ENCODE measurements at regions not wholly inside any gene's neighbourhood (a gene's known extent, or its start where the extent isn't known, plus 50 kb on each side); places are given as distances from the start of the nearest gene placed in this dataset.

GRCh38 chr1:115452600-115453329 is 114.7 kb upstream of the NGF start:
- H3K9me3 ChIP-seq = no peaks in the 10 kb centered on the region
- H3K36me3 ChIP-seq = no peaks in the 10 kb centered on the region
- H3K4me3 ChIP-seq = no peak overlapping the region
- no peak overlapping the region for H3K27ac ChIP-seq
- peaks cover 0 to 17% of the 10 kb centered on the region in 2 donors for H3K4me1 ChIP-seq
- TF ChIP-seq CTCF (IDR thresholded peaks at IDR 0.05) = no peak
- no peak for DNase-seq (ENCODE audit: low spot score)
- no peaks in the 10 kb centered on the region for H3K27me3 ChIP-seq

- Histone ChIP-seq H3K4me1 (peaks cover 0 to 3% of the 10 kb centered on the region in 2 donors), H3K4me3 (no peak overlapping the region), H3K36me3 (no peaks in the 10 kb centered on the region), H3K9me3 (no peaks in the 10 kb centered on the region), H3K27me3 (no peaks in the 10 kb centered on the region), H3K27ac (no peak overlapping the region)
- DNase-seq (ENCODE audit: low spot score) = no peak
- TF ChIP-seq CTCF (IDR thresholded peaks at IDR 0.05) = no peak
Observed at GRCh38 chr1:115450501-115451040, 112.5 kb upstream of the NGF start.

- no peak for TF ChIP-seq CTCF (IDR thresholded peaks at IDR 0.05)
- no peak overlapping the region for H3K27ac ChIP-seq
- no peak overlapping the region for H3K4me3 ChIP-seq
- no peaks in the 10 kb centered on the region for H3K36me3 ChIP-seq
- no peaks in the 10 kb centered on the region for H3K9me3 ChIP-seq
- no peaks in the 10 kb centered on the region for H3K27me3 ChIP-seq
- no peak for DNase-seq (ENCODE audit: low spot score)
- peaks cover 0 to 3% of the 10 kb centered on the region in 2 donors for H3K4me1 ChIP-seq
Observed at GRCh38 chr1:115448282-115449044, 110.4 kb upstream of the NGF start.

- Histone ChIP-seq H3K4me1 (peaks cover 0 to 3% of the 10 kb centered on the region in 2 donors), H3K27me3 (no peaks in the 10 kb centered on the region), H3K9me3 (no peaks in the 10 kb centered on the region), H3K4me3 (no peak overlapping the region), H3K27ac (no peak overlapping the region), H3K36me3 (no peaks in the 10 kb centered on the region)
- DNase-seq (ENCODE audit: low spot score) = no peak
- no peak for TF ChIP-seq CTCF (IDR thresholded peaks at IDR 0.05)
Observed at GRCh38 chr1:115447672-115448071, 109.6 kb upstream of the NGF start.

GRCh38 chr1:115445090-115445489 is 107.0 kb upstream of the NGF start:
- Histone ChIP-seq H3K9me3 (no peaks in the 10 kb centered on the region), H3K27ac (no peak overlapping the region), H3K27me3 (no peaks in the 10 kb centered on the region), H3K4me1 (no peaks in the 10 kb centered on the region), H3K36me3 (no peaks in the 10 kb centered on the region), H3K4me3 (no peak overlapping the region)
- no peak for TF ChIP-seq CTCF (IDR thresholded peaks at IDR 0.05)
- DNase-seq (ENCODE audit: low spot score) = no peak
